Right lobe of liver (tissue), 4 donors: ENCODE measurements at regions not wholly inside any gene's neighbourhood (a gene's known extent, or its start where the extent isn't known, plus 50 kb on each side); places are given as distances from the start of the nearest gene placed in this dataset.

Experiments used
- POLR2A ChIP-seq: fragments of 450-650 bp; IDR thresholded peaks from one replicate; pipeline ENCODE4 v1.6.1; 2017; ENCODE audit warnings: antibody characterized with exemption, mild to moderate bottlenecking
- TF ChIP-seq, protein P1 (sequence below), 4 donors: fragments of 200-600 bp in 3 of 4; fragments of 450-650 bp in 1 of 4; IDR thresholded peaks; one replicate each; pipeline versions ENCODE4 v1.5.1 to v1.8.0; 2016 to 2022; ENCODE audit warnings: antibody characterized with exemption in 4 of 4, mild to moderate bottlenecking in 2 of 4
- donor health status: DM: no; HTN: no; CAD: no.
- donor health status: DM: no; HTN: no; CAD: no.
- donor health status: DM: no; HTN: yes; CAD: no.

DNA sequence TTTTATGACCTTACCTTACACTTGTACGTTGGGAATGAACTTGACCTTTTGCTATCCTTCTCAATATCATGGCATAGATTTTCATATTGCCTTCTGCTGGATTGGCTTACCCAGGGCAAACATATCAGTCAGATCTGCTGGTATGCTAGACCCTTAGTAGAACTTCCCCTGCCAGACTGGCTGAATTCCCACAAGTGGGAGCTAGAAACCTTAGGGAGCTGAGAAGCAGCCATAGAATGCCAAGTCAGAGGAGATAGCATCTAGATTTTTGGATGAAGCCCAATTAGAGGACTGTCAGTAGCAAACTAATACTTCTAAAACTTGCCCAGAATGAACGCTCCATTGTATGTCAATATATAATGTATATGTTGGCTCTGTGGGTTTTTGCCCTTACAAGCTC lies 385.0 kb downstream of the NXPH1 start:
- TF ChIP-seq POLR2A: no peak
- TF ChIP-seq, protein P1, sequence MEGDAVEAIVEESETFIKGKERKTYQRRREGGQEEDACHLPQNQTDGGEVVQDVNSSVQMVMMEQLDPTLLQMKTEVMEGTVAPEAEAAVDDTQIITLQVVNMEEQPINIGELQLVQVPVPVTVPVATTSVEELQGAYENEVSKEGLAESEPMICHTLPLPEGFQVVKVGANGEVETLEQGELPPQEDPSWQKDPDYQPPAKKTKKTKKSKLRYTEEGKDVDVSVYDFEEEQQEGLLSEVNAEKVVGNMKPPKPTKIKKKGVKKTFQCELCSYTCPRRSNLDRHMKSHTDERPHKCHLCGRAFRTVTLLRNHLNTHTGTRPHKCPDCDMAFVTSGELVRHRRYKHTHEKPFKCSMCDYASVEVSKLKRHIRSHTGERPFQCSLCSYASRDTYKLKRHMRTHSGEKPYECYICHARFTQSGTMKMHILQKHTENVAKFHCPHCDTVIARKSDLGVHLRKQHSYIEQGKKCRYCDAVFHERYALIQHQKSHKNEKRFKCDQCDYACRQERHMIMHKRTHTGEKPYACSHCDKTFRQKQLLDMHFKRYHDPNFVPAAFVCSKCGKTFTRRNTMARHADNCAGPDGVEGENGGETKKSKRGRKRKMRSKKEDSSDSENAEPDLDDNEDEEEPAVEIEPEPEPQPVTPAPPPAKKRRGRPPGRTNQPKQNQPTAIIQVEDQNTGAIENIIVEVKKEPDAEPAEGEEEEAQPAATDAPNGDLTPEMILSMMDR (IDR thresholded peaks at IDR 0.05): no peak
